ENCODE measurements at regions not wholly inside any gene's neighbourhood (a gene's known extent, or its start where the extent isn't known, plus 50 kb on each side); places are given as distances from the start of the nearest gene placed in this dataset.

DNA sequence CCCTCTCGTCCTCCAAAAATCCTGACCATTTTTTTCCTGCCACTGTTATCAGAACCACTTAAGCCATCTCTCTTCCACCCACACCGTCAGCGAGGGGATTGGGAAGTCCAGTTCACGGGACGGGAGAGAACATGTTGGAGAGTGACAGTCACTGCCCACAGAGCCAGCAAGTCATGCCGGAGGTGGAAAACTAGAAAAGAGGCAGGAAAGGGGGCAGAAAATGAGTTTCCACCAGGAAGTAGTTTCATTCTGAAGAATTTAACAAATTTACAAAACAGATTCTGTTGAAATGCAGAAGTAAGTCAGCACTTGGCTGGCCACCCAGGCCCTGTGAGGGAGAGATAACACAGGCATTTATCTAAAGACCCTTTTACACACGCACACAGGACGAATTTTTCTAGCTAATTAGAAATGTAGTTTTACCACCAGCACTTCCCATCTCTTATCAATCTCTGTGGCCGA, 431.3 kb downstream of the TSN start:
- Histone ChIP-seq H3K27me3 (ENCODE audit: control insufficient read depth in 1 of 2, insufficient read depth in 2 of 2, low read length in 2 of 2) (no peaks in the 10 kb centered on the region), H3K4me3 (ENCODE audit: low read length in 2 of 2) (no peak overlapping the region), H3K36me3 (ENCODE audit: control insufficient read depth in 2 of 2, insufficient read depth in 2 of 2, low read length in 2 of 2) (no peaks in the 10 kb centered on the region), H3K27ac (ENCODE audit: low read length) (no peak overlapping the region), H3K9ac (ENCODE audit: low read length in 2 of 2) (no peak overlapping the region), H3K4me1 (ENCODE audit: control insufficient read depth, insufficient read depth, low read length) (no peaks in the 10 kb centered on the region), H3K9me3 (ENCODE audit: control insufficient read depth in 2 of 2, low read length in 2 of 2) (peaks cover 0 to 3% of the 10 kb centered on the region in 2 donors)

DNA sequence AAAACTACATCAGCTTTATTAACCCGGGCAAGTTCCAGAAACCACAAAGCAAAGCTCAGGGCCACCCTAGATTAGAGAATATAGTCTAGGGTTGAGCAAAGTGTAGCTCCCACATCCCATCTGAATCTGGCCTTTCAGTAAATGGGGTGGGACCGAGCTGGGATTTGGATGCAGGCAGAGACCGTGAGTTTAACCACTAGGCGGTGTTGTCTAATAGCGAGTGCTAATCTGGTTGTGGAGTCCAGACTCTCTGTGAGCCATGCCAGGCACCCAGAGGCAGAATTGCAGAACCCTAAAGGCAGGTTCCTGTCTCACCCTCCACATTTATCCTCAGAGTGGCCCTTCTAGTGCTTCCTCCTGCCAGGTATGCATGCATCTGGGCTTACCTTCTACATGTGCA, 435.9 kb downstream of the TSN start:
- no peaks in the 10 kb centered on the region for H3K4me1 ChIP-seq (ENCODE audit: control insufficient read depth, insufficient read depth, low read length)
- H3K9ac ChIP-seq (ENCODE audit: low read length in 2 of 2), result no peak overlapping the region
- no peaks in the 10 kb centered on the region for H3K36me3 ChIP-seq (ENCODE audit: control insufficient read depth in 2 of 2, insufficient read depth in 2 of 2, low read length in 2 of 2)
- H3K27me3 ChIP-seq (ENCODE audit: control insufficient read depth in 1 of 2, insufficient read depth in 2 of 2, low read length in 2 of 2), result no peaks in the 10 kb centered on the region
- no peak overlapping the region for H3K27ac ChIP-seq (ENCODE audit: low read length)
- no peak overlapping the region for H3K4me3 ChIP-seq (ENCODE audit: low read length in 2 of 2)
- H3K9me3 ChIP-seq (ENCODE audit: control insufficient read depth in 2 of 2, low read length in 2 of 2), result peaks cover 3 to 4% of the 10 kb centered on the region in 2 donors

DNA sequence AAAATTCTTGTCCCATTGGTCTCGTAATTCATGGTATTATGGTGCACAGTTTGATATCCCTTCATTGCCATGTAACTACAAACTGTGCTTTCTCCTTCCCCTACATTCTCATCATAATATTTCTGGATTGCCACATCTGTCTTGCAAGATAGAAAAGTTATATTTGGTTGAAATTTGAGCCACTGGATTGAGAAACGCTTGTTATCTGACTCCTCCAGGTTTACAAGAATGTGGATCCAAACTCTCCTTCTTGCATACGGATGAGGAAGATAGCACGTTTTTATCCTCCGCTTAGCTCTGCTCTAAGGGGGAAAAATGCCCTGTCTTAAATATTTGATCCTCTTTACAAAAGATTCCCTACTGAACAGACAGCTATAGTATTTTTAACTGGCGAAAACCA, 438.2 kb downstream of the TSN start:
- Histone ChIP-seq H3K9ac (ENCODE audit: low read length in 2 of 2) (no peak overlapping the region), H3K27me3 (ENCODE audit: control insufficient read depth in 1 of 2, insufficient read depth in 2 of 2, low read length in 2 of 2) (no peaks in the 10 kb centered on the region), H3K9me3 (ENCODE audit: control insufficient read depth in 2 of 2, low read length in 2 of 2) (peaks cover 0 to 4% of the 10 kb centered on the region in 2 donors), H3K27ac (ENCODE audit: low read length) (no peak overlapping the region), H3K4me3 (ENCODE audit: low read length in 2 of 2) (no peak overlapping the region), H3K4me1 (ENCODE audit: control insufficient read depth, insufficient read depth, low read length) (no peaks in the 10 kb centered on the region), H3K36me3 (ENCODE audit: control insufficient read depth in 2 of 2, insufficient read depth in 2 of 2, low read length in 2 of 2) (no peaks in the 10 kb centered on the region)

DNA sequence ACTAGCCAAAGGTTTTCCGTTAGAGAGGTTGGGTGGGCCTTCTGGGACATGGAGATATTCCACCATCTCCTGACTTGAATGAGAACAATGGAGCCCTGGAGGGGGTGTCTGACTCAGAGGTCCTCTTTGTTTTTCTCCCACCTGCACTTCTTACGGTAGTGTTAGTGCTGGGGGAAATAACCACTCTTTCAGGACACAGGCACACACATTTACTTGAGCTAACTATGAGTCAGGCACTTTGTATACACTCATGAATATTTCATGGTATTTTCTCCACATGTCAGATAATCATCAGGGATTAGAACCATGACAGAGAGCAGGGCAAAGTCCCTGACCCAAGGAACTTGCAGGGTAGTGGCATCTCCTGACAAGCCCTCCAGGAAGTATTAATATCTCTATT, 439.1 kb downstream of the TSN start:
- Histone ChIP-seq H3K27me3 (ENCODE audit: control insufficient read depth in 1 of 2, insufficient read depth in 2 of 2, low read length in 2 of 2) (no peaks in the 10 kb centered on the region), H3K4me1 (ENCODE audit: control insufficient read depth, insufficient read depth, low read length) (no peaks in the 10 kb centered on the region), H3K27ac (ENCODE audit: low read length) (no peak overlapping the region), H3K4me3 (ENCODE audit: low read length in 2 of 2) (no peak overlapping the region), H3K9ac (ENCODE audit: low read length in 2 of 2) (no peak overlapping the region), H3K36me3 (ENCODE audit: control insufficient read depth in 2 of 2, insufficient read depth in 2 of 2, low read length in 2 of 2) (no peaks in the 10 kb centered on the region), H3K9me3 (ENCODE audit: control insufficient read depth in 2 of 2, low read length in 2 of 2) (peaks cover 0 to 4% of the 10 kb centered on the region in 2 donors)

DNA sequence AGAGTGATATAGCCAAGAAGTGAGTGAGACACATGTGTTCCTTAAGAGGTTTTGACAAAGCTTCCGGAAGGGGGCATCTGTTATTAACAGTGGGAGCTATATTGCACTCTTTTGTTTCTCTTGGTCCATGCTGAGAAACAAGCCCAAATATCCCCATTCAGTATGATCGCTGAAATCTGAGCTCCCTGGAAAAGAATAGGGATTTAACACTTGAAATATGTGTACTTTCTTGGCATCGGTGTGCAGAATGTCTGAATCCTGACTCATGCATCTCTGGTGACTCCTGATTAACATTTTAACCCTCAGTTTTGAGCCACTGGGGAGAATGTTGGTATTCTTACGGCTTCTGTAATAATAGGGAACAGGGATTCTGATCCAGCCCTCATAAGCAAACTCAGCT, 448.1 kb downstream of the TSN start:
- no peak overlapping the region for H3K27ac ChIP-seq (ENCODE audit: low read length)

DNA sequence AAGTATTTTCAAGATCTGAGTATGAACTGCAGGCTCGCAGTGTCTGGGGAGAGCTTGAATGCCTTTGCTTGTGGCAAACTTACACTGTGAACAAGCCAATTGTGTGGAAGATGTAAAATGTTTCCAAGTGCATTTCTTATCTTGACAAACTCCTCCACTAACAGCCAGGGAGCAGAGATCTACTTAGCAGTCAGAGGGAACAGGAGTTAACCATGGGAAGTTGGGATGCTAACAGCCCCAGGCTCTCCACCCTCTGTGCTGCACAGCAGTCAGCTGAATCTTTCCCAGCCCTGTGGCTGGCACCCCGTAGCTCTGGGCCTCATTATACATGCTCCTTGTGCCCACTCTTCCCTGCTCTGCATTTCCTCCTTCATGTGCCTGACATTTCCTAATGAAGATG, 450.2 kb downstream of the TSN start:
- Histone ChIP-seq H3K27ac (ENCODE audit: low read length) (no peak overlapping the region), H3K36me3 (ENCODE audit: control insufficient read depth in 2 of 2, insufficient read depth in 2 of 2, low read length in 2 of 2) (no peaks in the 10 kb centered on the region), H3K9me3 (ENCODE audit: control insufficient read depth in 2 of 2, low read length in 2 of 2) (no peaks in the 10 kb centered on the region), H3K4me3 (ENCODE audit: low read length in 2 of 2) (no peak overlapping the region), H3K4me1 (ENCODE audit: control insufficient read depth, insufficient read depth, low read length) (no peaks in the 10 kb centered on the region), H3K27me3 (ENCODE audit: control insufficient read depth in 1 of 2, insufficient read depth in 2 of 2, low read length in 2 of 2) (peaks cover 0 to 2% of the 10 kb centered on the region in 2 donors), H3K9ac (ENCODE audit: low read length in 2 of 2) (no peak overlapping the region)

More for the DNA sequence above, 448.1 kb downstream of the TSN start:
- H3K9ac ChIP-seq (ENCODE audit: low read length in 2 of 2), result no peak overlapping the region
- no peaks in the 10 kb centered on the region for H3K9me3 ChIP-seq (ENCODE audit: control insufficient read depth in 2 of 2, low read length in 2 of 2)
- peaks cover 0 to 2% of the 10 kb centered on the region in 2 donors for H3K27me3 ChIP-seq (ENCODE audit: control insufficient read depth in 1 of 2, insufficient read depth in 2 of 2, low read length in 2 of 2)
- H3K4me1 ChIP-seq (ENCODE audit: control insufficient read depth, insufficient read depth, low read length), result no peaks in the 10 kb centered on the region
- H3K36me3 ChIP-seq (ENCODE audit: control insufficient read depth in 2 of 2, insufficient read depth in 2 of 2, low read length in 2 of 2), result no peaks in the 10 kb centered on the region
- no peak overlapping the region for H3K4me3 ChIP-seq (ENCODE audit: low read length in 2 of 2)

DNA sequence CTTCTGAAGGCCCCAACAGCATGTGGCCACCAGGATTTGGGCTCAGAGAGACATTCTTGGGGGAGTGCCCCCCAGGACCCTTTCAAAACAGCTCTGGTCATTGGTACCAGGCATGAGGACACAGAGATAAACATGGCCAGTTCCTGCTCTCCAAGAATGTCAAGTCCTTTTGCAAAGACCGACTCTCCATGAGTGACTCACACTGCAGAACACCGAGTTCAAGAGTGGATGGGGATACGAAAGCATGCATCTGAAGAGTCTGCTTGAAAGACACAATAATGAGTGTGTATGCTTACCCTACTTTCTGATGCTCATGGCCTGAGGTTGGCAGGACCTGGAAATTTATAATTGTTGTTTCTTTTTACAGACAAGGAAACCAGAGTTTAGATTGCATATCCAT, 450.6 kb downstream of the TSN start:
- Histone ChIP-seq H3K27me3 (ENCODE audit: control insufficient read depth in 1 of 2, insufficient read depth in 2 of 2, low read length in 2 of 2) (peaks cover 0 to 2% of the 10 kb centered on the region in 2 donors), H3K27ac (ENCODE audit: low read length) (no peak overlapping the region), H3K4me1 (ENCODE audit: control insufficient read depth, insufficient read depth, low read length) (no peaks in the 10 kb centered on the region), H3K36me3 (ENCODE audit: control insufficient read depth in 2 of 2, insufficient read depth in 2 of 2, low read length in 2 of 2) (no peaks in the 10 kb centered on the region), H3K9ac (ENCODE audit: low read length in 2 of 2) (no peak overlapping the region), H3K4me3 (ENCODE audit: low read length in 2 of 2) (no peak overlapping the region), H3K9me3 (ENCODE audit: control insufficient read depth in 2 of 2, low read length in 2 of 2) (no peaks in the 10 kb centered on the region)

DNA sequence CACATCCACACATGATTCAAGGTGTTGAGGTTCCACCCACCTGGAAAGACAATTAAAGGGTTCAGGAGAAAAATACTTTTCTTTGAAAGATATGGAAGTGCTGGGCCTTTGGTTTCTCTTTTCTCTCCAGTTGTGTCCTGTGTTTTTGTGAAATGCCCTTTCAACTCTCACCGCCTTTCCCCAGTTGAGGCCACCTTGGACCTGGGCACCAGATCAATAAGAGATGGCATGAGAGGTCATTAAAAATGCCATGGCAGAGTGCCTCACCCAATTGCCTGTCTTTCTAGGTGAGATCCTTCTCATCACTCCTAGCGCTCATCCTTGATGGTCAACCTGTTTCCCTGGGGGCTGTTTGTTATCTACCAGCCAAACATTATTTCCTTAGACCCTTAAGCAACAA, 453.9 kb downstream of the TSN start:
- Histone ChIP-seq H3K36me3 (ENCODE audit: control insufficient read depth in 2 of 2, insufficient read depth in 2 of 2, low read length in 2 of 2) (no peaks in the 10 kb centered on the region), H3K9ac (ENCODE audit: low read length in 2 of 2) (no peak overlapping the region), H3K4me1 (ENCODE audit: control insufficient read depth, insufficient read depth, low read length) (no peaks in the 10 kb centered on the region), H3K9me3 (ENCODE audit: control insufficient read depth in 2 of 2, low read length in 2 of 2) (no peaks in the 10 kb centered on the region), H3K27ac (ENCODE audit: low read length) (no peak overlapping the region), H3K4me3 (ENCODE audit: low read length in 2 of 2) (no peak overlapping the region), H3K27me3 (ENCODE audit: control insufficient read depth in 1 of 2, insufficient read depth in 2 of 2, low read length in 2 of 2) (peaks cover 0 to 2% of the 10 kb centered on the region in 2 donors)

DNA sequence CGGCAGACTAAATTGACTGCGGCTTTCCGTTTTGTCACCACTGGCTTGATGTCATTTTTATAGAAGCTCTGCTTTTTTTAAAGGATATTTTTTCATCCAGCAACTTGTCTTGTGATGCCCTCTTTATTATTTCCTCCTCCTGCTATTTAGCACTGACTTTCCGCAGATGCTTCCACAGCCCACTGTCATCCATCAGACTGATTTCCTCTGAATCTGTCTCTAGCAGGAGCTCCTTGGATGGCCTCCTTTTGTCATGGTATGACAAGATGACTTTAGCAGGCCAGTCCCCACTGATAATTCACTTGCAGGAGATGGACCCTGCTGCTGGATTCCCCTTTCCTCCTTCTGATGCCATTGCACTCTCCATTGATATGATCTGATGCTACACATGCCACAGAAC, 454.6 kb downstream of the TSN start:
- H3K4me1 ChIP-seq (ENCODE audit: control insufficient read depth, insufficient read depth, low read length), result no peaks in the 10 kb centered on the region
- no peaks in the 10 kb centered on the region for H3K36me3 ChIP-seq (ENCODE audit: control insufficient read depth in 2 of 2, insufficient read depth in 2 of 2, low read length in 2 of 2)
- no peak overlapping the region for H3K9ac ChIP-seq (ENCODE audit: low read length in 2 of 2)
- no peaks in the 10 kb centered on the region for H3K9me3 ChIP-seq (ENCODE audit: control insufficient read depth in 2 of 2, low read length in 2 of 2)
- no peak overlapping the region for H3K27ac ChIP-seq (ENCODE audit: low read length)
- no peak overlapping the region for H3K4me3 ChIP-seq (ENCODE audit: low read length in 2 of 2)
- H3K27me3 ChIP-seq (ENCODE audit: control insufficient read depth in 1 of 2, insufficient read depth in 2 of 2, low read length in 2 of 2), result peaks cover 0 to 2% of the 10 kb centered on the region in 2 donors

DNA sequence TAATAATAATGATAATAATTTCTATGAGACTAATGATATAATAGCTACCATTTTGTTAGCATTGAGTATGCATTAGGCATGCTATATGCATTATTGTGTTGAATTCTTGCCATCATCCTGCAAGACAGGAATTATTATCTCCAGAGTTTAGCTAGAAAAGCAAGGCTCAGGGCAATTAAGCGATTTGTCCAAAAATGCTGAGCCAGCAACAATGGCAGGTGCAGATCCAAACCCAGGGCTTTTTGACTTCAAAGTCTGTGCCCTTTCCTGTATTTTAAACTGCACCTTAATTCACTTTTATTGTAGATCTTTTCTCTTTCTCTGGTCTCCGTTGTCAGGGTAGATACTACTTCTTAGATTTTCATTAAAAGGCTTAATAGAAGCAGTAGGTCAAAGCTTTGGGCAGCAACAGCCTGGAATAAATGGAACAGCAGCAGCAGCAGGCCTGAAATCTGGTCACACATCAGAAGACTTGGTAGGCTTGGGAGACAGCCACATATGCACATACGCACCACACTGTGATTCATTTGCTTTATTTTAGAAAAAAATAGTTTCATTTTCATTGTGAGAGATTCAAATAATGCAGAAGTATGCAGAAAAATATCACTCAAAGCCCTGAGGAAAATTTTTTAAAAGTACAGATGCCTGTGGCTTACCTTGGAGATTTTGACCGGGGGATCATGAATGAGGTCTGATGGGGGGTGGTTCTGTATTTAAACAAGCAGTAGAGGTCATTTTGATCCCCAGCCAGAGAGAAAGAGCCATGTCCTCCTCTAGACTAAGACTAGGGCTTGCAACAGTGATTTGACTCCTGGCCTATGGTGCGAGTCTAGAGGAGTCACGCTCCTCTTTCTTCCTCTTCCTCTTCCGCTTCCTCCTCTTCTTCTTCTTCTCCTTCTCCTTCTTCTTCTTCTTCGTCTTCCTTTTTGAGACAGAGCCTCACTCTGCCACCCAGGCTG, 455.7 kb downstream of the TSN start:
- peaks cover 0 to 2% of the 10 kb centered on the region in 2 donors for H3K27me3 ChIP-seq (ENCODE audit: control insufficient read depth in 1 of 2, insufficient read depth in 2 of 2, low read length in 2 of 2)
- H3K4me1 ChIP-seq (ENCODE audit: control insufficient read depth, insufficient read depth, low read length), result no peaks in the 10 kb centered on the region
- no peaks in the 10 kb centered on the region for H3K9me3 ChIP-seq (ENCODE audit: control insufficient read depth in 2 of 2, low read length in 2 of 2)
- no peak overlapping the region for H3K4me3 ChIP-seq (ENCODE audit: low read length in 2 of 2)
- H3K9ac ChIP-seq (ENCODE audit: low read length in 2 of 2), result no peak overlapping the region
- no peak overlapping the region for H3K27ac ChIP-seq (ENCODE audit: low read length)
- H3K36me3 ChIP-seq (ENCODE audit: control insufficient read depth in 2 of 2, insufficient read depth in 2 of 2, low read length in 2 of 2), result no peaks in the 10 kb centered on the region

DNA sequence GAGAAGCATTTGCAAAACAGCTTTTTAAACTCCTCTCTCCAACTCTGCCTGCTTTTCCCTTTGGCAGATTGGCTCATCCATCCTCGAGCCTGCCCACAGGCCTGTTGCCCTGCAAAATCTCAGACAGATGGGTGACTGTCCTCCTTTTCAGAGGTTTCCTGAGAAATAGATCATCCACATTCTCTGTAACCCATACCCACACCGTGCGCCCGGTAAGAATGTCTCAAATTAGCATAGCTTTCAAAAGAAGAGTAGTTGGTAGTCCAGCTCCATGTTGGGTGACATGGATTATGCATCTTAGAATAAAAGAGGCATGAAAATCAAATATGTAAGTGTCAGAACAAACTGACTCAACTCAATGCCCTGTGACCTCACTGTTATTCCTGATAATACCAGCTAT, 457.9 kb downstream of the TSN start:
- Histone ChIP-seq H3K27me3 (ENCODE audit: control insufficient read depth in 1 of 2, insufficient read depth in 2 of 2, low read length in 2 of 2) (peaks cover 0 to 3% of the 10 kb centered on the region in 2 donors), H3K36me3 (ENCODE audit: control insufficient read depth in 2 of 2, insufficient read depth in 2 of 2, low read length in 2 of 2) (no peaks in the 10 kb centered on the region), H3K4me1 (ENCODE audit: control insufficient read depth, insufficient read depth, low read length) (no peaks in the 10 kb centered on the region), H3K9me3 (ENCODE audit: control insufficient read depth in 2 of 2, low read length in 2 of 2) (no peaks in the 10 kb centered on the region), H3K27ac (ENCODE audit: low read length) (no peak overlapping the region), H3K9ac (ENCODE audit: low read length in 2 of 2) (no peak overlapping the region), H3K4me3 (ENCODE audit: low read length in 2 of 2) (no peak overlapping the region)

All from stomach smooth muscle (tissue), 2 donors.